HFFc6 (cell line): ENCODE measurements at regions not wholly inside any gene's neighbourhood (a gene's known extent, or its start where the extent isn't known, plus 50 kb on each side); places are given as distances from the start of the nearest gene placed in this dataset.

Experiments
- DNase-seq: peaks from one replicate; pipeline ENCODE4 v3.0.0-alpha.2; 2018
- H3K27ac Mint-ChIP-seq: 2 replicates; pipeline ENCODE4 v1.8.0; 2020; ENCODE audit warnings: mild to moderate bottlenecking, mixed read lengths
- H3K27me3 Mint-ChIP-seq: 2 replicates; pipeline ENCODE4 v1.8.0; 2021; ENCODE audit warnings: mild to moderate bottlenecking, moderate library complexity, mixed read lengths; ENCODE audit not compliant: insufficient read depth
- H3K36me3 Mint-ChIP-seq: 2 replicates; pipeline ENCODE4 v1.8.0; 2021; ENCODE audit warnings: low read depth, mixed read lengths
- H3K4me1 Mint-ChIP-seq: 2 replicates; pipeline ENCODE4 v1.8.0; 2020; ENCODE audit warnings: low read depth, mixed read lengths
- H3K4me3 Mint-ChIP-seq: 2 replicates; pipeline ENCODE4 v1.8.0; 2020; ENCODE audit warnings: mild to moderate bottlenecking, moderate library complexity, mixed read lengths
- H3K9me3 Mint-ChIP-seq: 2 replicates; pipeline ENCODE4 v1.8.0; 2020; ENCODE audit warnings: mild to moderate bottlenecking, mixed read lengths
- TF ChIP-seq, protein P1 (sequence below): fragments of 200-600 bp; sonication (generic); IDR thresholded peaks from 2 replicates; pipeline ENCODE4 v1.5.0; 2021; ENCODE audit warnings: antibody characterized with exemption, mild to moderate bottlenecking

DNA sequence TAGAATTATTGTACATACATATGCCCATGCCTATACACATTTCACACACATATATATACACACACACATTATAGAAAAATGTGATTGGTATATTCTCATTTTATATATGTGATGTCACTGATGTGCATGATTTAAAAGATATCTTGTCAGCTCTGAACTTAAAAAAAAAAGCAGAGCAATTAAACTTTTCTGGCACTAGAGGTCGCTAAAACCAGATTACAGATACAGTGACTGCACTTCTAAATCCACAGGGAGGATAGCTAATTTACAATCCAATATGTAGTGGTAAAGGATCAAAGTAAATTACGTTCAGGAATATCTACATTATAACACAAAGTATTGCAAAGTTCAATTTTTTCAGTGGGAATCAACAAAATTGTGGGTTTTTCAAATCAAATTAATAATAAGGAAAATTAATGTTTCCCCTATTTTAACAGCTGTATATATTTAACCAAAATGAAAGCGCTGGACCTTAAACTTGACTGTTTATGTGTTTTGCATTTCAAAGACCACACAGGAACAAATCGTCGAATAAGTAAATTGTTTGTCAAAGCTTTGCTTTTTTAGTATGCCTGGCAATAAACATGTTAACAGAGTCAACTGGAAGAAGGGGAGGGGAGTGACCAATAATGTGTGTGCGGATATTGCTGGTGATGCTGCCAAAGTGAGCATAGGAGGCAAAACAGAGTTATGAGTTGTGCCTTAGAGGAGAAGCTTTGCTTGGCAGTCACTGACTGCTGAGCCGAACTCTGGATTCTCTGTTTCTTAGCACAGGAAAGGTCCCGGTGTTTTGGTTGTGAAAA, 1201.4 kb upstream of the C9orf72 start:
- Mint-ChIP-seq H3K9me3 (0 out of 2 replicates have a peak, but pooled peaks cover 4% of the 10 kb centered on the region), H3K4me1 (no peaks in the 10 kb centered on the region), H3K27ac (no peak overlapping the region), H3K36me3 (no peaks in the 10 kb centered on the region), H3K27me3 (no peaks in the 10 kb centered on the region), H3K4me3 (no peak overlapping the region)
- TF ChIP-seq, protein P1, sequence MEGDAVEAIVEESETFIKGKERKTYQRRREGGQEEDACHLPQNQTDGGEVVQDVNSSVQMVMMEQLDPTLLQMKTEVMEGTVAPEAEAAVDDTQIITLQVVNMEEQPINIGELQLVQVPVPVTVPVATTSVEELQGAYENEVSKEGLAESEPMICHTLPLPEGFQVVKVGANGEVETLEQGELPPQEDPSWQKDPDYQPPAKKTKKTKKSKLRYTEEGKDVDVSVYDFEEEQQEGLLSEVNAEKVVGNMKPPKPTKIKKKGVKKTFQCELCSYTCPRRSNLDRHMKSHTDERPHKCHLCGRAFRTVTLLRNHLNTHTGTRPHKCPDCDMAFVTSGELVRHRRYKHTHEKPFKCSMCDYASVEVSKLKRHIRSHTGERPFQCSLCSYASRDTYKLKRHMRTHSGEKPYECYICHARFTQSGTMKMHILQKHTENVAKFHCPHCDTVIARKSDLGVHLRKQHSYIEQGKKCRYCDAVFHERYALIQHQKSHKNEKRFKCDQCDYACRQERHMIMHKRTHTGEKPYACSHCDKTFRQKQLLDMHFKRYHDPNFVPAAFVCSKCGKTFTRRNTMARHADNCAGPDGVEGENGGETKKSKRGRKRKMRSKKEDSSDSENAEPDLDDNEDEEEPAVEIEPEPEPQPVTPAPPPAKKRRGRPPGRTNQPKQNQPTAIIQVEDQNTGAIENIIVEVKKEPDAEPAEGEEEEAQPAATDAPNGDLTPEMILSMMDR, result peak; percentile 72; the same call in 1 of the 2 replicates
- DNase-seq, result no peak

DNA sequence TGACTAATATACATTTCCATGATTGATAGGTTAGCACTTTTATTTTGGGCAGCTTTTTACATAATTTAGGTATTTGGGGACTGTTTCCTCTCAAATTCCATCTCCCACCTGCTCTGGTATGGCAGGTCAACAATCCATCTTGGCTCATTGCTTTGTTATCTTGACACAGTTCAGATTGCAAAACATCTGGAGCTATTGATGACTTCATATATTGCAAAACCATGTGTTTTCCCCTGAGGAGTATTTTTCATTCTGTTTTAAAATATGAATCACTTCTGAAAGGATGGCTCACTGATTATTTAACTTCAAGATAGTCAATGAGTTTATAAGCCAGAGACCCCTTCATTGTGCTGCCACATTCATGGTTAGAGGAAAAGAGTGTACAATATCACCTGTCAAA, 1206.0 kb upstream of the C9orf72 start:
- Mint-ChIP-seq H3K27ac (no peak overlapping the region), H3K36me3 (no peaks in the 10 kb centered on the region), H3K9me3 (no peaks in the 10 kb centered on the region; the same call in none of the 2 replicates), H3K4me3 (no peak overlapping the region), H3K4me1 (no peaks in the 10 kb centered on the region), H3K27me3 (no peaks in the 10 kb centered on the region)
- TF ChIP-seq, protein P1, result no peak
- no peak for DNase-seq

DNA sequence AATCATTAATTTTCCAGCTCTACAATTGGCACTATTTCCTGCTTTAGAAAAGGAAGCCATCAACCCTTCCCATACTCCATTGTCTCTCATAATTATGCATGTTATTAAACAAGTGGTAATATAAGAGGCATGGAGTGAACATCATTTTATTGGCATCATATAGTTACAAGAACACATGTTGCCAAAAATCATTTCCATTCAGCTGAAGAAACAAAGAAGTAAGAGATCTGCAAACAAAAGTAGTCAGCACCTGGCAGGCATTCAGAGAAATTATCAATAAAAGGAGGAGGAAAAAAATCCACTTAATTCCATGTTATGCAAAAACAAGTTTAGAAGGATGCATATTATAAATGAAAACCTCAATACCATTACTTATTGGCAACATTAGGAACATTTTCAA, 1208.2 kb upstream of the C9orf72 start:
- Mint-ChIP-seq H3K27me3 (no peaks in the 10 kb centered on the region; the same call in 1 of the 2 replicates), H3K4me1 (no peaks in the 10 kb centered on the region), H3K9me3 (no peaks in the 10 kb centered on the region; the same call in none of the 2 replicates), H3K4me3 (no peak overlapping the region), H3K27ac (no peak overlapping the region), H3K36me3 (no peaks in the 10 kb centered on the region)
- TF ChIP-seq, protein P1, result no peak
- DNase-seq, result no peak

DNA sequence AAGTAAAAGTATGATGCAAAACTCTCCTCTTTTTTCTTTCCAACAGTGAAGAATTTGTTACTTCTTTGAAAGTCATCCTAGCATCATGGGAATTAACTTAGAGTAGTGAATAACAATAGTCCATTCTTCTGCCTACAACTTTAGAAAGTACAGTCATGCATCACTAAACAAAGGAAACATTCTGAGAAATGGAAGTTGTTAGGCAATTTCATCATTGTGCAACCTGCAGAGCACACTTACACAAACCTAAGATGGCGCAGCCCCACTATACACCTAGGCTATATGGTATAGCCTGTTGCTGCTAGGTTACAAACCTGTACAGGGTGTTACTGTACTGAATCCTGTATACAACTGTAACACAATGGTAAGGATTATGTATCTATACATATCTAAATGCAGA, 1209.3 kb upstream of the C9orf72 start:
- no peak overlapping the region for H3K4me3 Mint-ChIP-seq
- DNase-seq, result no peak

DNA sequence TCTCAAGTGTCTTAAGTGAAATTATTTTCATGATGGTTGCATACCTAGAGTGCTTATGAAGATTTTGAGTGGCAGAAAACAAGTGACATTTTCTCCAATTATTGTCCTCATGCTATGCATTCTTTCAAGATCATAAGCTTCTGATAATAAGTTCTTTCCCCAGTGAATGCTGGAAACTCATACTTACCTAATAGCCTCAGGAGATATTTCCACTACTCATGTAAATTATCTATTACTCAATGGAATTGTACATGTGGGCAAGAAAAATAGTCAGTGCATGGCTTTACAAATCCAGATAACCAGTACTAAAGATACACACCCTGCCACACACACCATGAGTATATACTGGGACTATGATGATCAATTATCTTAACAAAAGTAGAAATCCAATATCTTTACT, 1219.4 kb upstream of the C9orf72 start:
- H3K4me3 Mint-ChIP-seq, result no peak overlapping the region
- TF ChIP-seq, protein P1, result no peak
- no peaks in the 10 kb centered on the region for H3K36me3 Mint-ChIP-seq
- DNase-seq, result no peak
- no peaks in the 10 kb centered on the region for H3K4me1 Mint-ChIP-seq
- peaks cover 9% of the 10 kb centered on the region for H3K9me3 Mint-ChIP-seq
- H3K27me3 Mint-ChIP-seq, result no peaks in the 10 kb centered on the region
- no peak overlapping the region for H3K27ac Mint-ChIP-seq

More for the DNA sequence above, 1209.3 kb upstream of the C9orf72 start:
- H3K9me3 Mint-ChIP-seq, result no peaks in the 10 kb centered on the region; the same call in none of the 2 replicates
- H3K4me1 Mint-ChIP-seq, result no peaks in the 10 kb centered on the region
- TF ChIP-seq, protein P1, result no peak
- no peaks in the 10 kb centered on the region; the same call in 1 of the 2 replicates for H3K27me3 Mint-ChIP-seq
- no peak overlapping the region for H3K27ac Mint-ChIP-seq
- no peaks in the 10 kb centered on the region for H3K36me3 Mint-ChIP-seq
